Omental fat pad (tissue), 3 donors: ENCODE measurements at regions not wholly inside any gene's neighbourhood (a gene's known extent, or its start where the extent isn't known, plus 50 kb on each side); places are given as distances from the start of the nearest gene placed in this dataset.

Experiments used
- ATAC-seq: fragments of 150-250 bp; one replicate; pipeline ENCODE4 v1.9.1; 2016; ENCODE audit warnings: mild to moderate bottlenecking, moderate library complexity; ENCODE audit not compliant: low FRiP score
- DNase-seq: peaks from one replicate; pipeline ENCODE4 v3.0.0-alpha.2; 2019; ENCODE audit warnings: low spot score
- CTCF ChIP-seq, 3 donors: fragments of 450-650 bp; IDR thresholded peaks; one replicate each; pipeline ENCODE4 v1.5.1; 2016 to 2017; ENCODE audit warnings: antibody characterized with exemption in 3 of 3, mild to moderate bottlenecking in 3 of 3, moderate library complexity in 2 of 3

- no peak for TF ChIP-seq CTCF (IDR thresholded peaks at IDR 0.05)
- ATAC-seq: no peak
Measured at GRCh38 chr14:82422230-82422629, 888.6 kb upstream of the SEL1L start.

GRCh38 chr14:82425261-82425660 is 891.6 kb upstream of the SEL1L start:
- no peak for ATAC-seq
- no peak for TF ChIP-seq CTCF (IDR thresholded peaks at IDR 0.05)
- DNase-seq: no peak

More at GRCh38 chr14:82422230-82422629, 888.6 kb upstream of the SEL1L start:
- no peak for DNase-seq

GRCh38 chr14:82431031-82431430 is 897.4 kb upstream of the SEL1L start:
- DNase-seq (no peak), ATAC-seq (no peak)
- TF ChIP-seq CTCF (IDR thresholded peaks at IDR 0.05): no peak

- DNase-seq (no peak), ATAC-seq (no peak)
- TF ChIP-seq CTCF (IDR thresholded peaks at IDR 0.05): no peak
Measured at GRCh38 chr14:82432301-82433105, 898.9 kb upstream of the SEL1L start.

GRCh38 chr14:82438436-82438835 is 904.8 kb upstream of the SEL1L start:
- TF ChIP-seq CTCF (IDR thresholded peaks at IDR 0.05): no peak
- ATAC-seq (no peak), DNase-seq (no peak)

GRCh38 chr14:82441270-82441669 is 907.6 kb upstream of the SEL1L start:
- no peak for ATAC-seq
- DNase-seq: no peak
- TF ChIP-seq CTCF (IDR thresholded peaks at IDR 0.05): no peak
